Endothelial cell of umbilical vein (primary cell): ENCODE measurements at regions not wholly inside any gene's neighbourhood (a gene's known extent, or its start where the extent isn't known, plus 50 kb on each side); places are given as distances from the start of the nearest gene placed in this dataset.

Source experiments
- BruUV-seq: library from RNA; stranded (reverse); fragments of 400-500 nt; replicated peaks from 2 replicates; lab custom pipeline; 2021; lab: Mats Ljungman, UMichigan
- CTCF ChIA-PET: fragments of 300-600, 350-600 bp; sonication (Branson Sonifier 250); formaldehyde crosslinking; loops from one replicate; lab custom pipeline; 2021; ENCODE audit warnings: antibody characterized with exemption, inconsistent platforms; lab: Charles Lee
- POLR2A ChIA-PET: fragments of 300-600, 350-600 bp; sonication (Branson Sonifier 250); formaldehyde crosslinking; loops from one replicate; lab custom pipeline; 2021; ENCODE audit warnings: antibody characterized with exemption, inconsistent platforms; lab: Charles Lee
- DNase-seq: peaks from one replicate; pipeline ENCODE4 v3.0.0-alpha.2; 2011; ENCODE audit warnings: low read depth, low spot score
- FAIRE-seq: peaks from 2 replicates; lab custom pipeline; 2011; peaks lifted over from hg19 to GRCh38; lab: Jason Lieb, UNC
- H2AFZ ChIP-seq: 2 replicates; pipeline ENCODE4 v1.6.0; 2012; ENCODE audit warnings: low read depth, low read length, control low read depth, inconsistent platforms
- H3K27ac ChIP-seq: 2 replicates; pipeline ENCODE4 v1.5.1; 2011; ENCODE audit warnings: low read depth, mild to moderate bottlenecking, control low read depth, low read length, moderate library complexity; ENCODE audit not compliant: insufficient read depth
- H3K27me3 ChIP-seq, 2 experiments: 2 replicates each; pipeline versions ENCODE4 v1.6.0 to v1.6.1; 2011; ENCODE audit warnings: low read length in 2 of 2, mixed read lengths in 1 of 2; ENCODE audit not compliant: control insufficient read depth in 2 of 2, insufficient read depth in 2 of 2
- H3K36me3 ChIP-seq, 2 experiments: 2 replicates in 1 of 2; 3 replicates in 1 of 2; pipeline ENCODE4 v1.5.1; 2011; ENCODE audit warnings: low read length in 2 of 2, mild to moderate bottlenecking in 1 of 2, moderate library complexity in 1 of 2; ENCODE audit not compliant: control insufficient read depth in 2 of 2, insufficient read depth in 2 of 2; ENCODE audit errors: extremely low read depth in 1 of 2
- H3K4me1 ChIP-seq: 3 replicates; pipeline ENCODE4 v1.5.1; 2011; ENCODE audit warnings: mild to moderate bottlenecking, low read length; ENCODE audit not compliant: control insufficient read depth, insufficient read depth; ENCODE audit errors: extremely low read depth
- H3K4me2 ChIP-seq: 2 replicates; pipeline ENCODE4 v1.6.1; 2011; ENCODE audit warnings: low read length, control low read depth, mixed read lengths; ENCODE audit not compliant: insufficient read depth
- H3K4me3 ChIP-seq, 3 experiments: fragments of 200-600 bp in 1 of 3; sonication (generic), shearing (Covaris generic) in 1 of 3; replicated peaks in 1 of 3; 2 replicates each; pipeline ENCODE4 v1.5.1; 2011 to 2016; ENCODE audit warnings: control low read depth in 3 of 3, low read length in 3 of 3, mild to moderate bottlenecking in 2 of 3, inconsistent platforms in 1 of 3, low read depth in 1 of 3, moderate library complexity in 1 of 3; ENCODE audit not compliant: insufficient read depth in 1 of 3
- H3K79me2 ChIP-seq: 2 replicates; pipeline ENCODE4 v1.6.0; 2012; ENCODE audit warnings: low read length, inconsistent platforms; ENCODE audit not compliant: control insufficient read depth, insufficient read depth
- H3K9ac ChIP-seq: replicated peaks from 2 replicates; pipeline ENCODE3; 2011; ENCODE audit warnings: low read length, control low read depth; ENCODE audit not compliant: insufficient read depth; ENCODE audit errors: extremely low read depth
- H3K9me1 ChIP-seq: replicated peaks from 3 replicates; pipeline ENCODE4 v1.6.0; 2011; ENCODE audit warnings: mild to moderate bottlenecking, low read length; ENCODE audit not compliant: control insufficient read depth, insufficient read depth; ENCODE audit errors: extremely low read depth
- H3K9me3 ChIP-seq: replicated peaks from 2 replicates; pipeline ENCODE4 v1.5.1; 2012; ENCODE audit warnings: low read length, inconsistent platforms; ENCODE audit not compliant: control insufficient read depth, insufficient read depth
- H4K20me1 ChIP-seq: replicated peaks from 2 replicates; pipeline ENCODE3; 2011; ENCODE audit warnings: mild to moderate bottlenecking, low read length; ENCODE audit not compliant: control insufficient read depth, insufficient read depth; ENCODE audit errors: extremely low read depth
- CTCF ChIP-seq, 2 donors: IDR thresholded peaks; 1 replicate in 1 of 2; 2 replicates in 1 of 2; pipeline ENCODE4 v1.5.1; 2011; ENCODE audit warnings: low read length in 2 of 2, mild to moderate bottlenecking in 2 of 2, moderate library complexity in 2 of 2, control low read depth in 1 of 2, inconsistent platforms in 1 of 2, low read depth in 1 of 2; ENCODE audit not compliant: insufficient read depth in 1 of 2; ENCODE audit errors: extremely low read depth in 1 of 2
- EZH2 ChIP-seq: IDR thresholded peaks from 2 replicates; pipeline ENCODE4 v1.6.1; 2012; ENCODE audit warnings: borderline replicate concordance, low read depth, mild to moderate bottlenecking, moderate library complexity, low read length, inconsistent platforms; ENCODE audit not compliant: severe bottlenecking
- FOS ChIP-seq: IDR thresholded peaks from 2 replicates; pipeline ENCODE4 v1.6.1; 2011; ENCODE audit warnings: mild to moderate bottlenecking, low read length, moderate library complexity, borderline replicate concordance; ENCODE audit not compliant: insufficient read depth
- GATA2 ChIP-seq: IDR thresholded peaks from 2 replicates; pipeline ENCODE4 v1.7.0; 2011; ENCODE audit warnings: low read depth, mild to moderate bottlenecking, moderate library complexity, mixed read lengths, low read length; ENCODE audit not compliant: insufficient read length, insufficient read depth
- JUN ChIP-seq: IDR thresholded peaks from 2 replicates; pipeline ENCODE4 v1.6.1; 2011; ENCODE audit warnings: borderline replicate concordance, low read depth; ENCODE audit not compliant: insufficient read length, insufficient read depth
- MYC ChIP-seq: IDR thresholded peaks from one replicate; pipeline ENCODE4 v1.6.1; 2011; ENCODE audit warnings: mild to moderate bottlenecking, low read depth, low read length
- POLR2A ChIP-seq: IDR thresholded peaks from 2 replicates; pipeline ENCODE4 v1.6.1; 2012; ENCODE audit warnings: low read depth, mild to moderate bottlenecking, control low read depth, low read length
- POLR2AphosphoS5 ChIP-seq: IDR thresholded peaks from 2 replicates; pipeline ENCODE4 v1.6.1; 2012; ENCODE audit warnings: low read depth, mild to moderate bottlenecking, control low read depth, low read length, moderate library complexity; ENCODE audit not compliant: insufficient read depth
- dilution Hi-C: fragments of 300-500 bp; cut with MboI; formaldehyde crosslinking; loops from one replicate; pipeline ENCODE4 v1.15.0; 2019; ENCODE audit warnings: low sequenced_read_pairs; ENCODE audit not compliant: extremely low pct_ligation_motif_present
- intact Hi-C: fragments of 100-400 bp; cut with micrococcal nuclease; formaldehyde crosslinking; loops from one replicate; pipeline ENCODE4 v1.10.0; 2022
- TF ChIP-seq, protein P1 (sequence below): IDR thresholded peaks from 2 replicates; pipeline ENCODE4 v1.6.1; 2011; ENCODE audit not compliant: insufficient read depth, insufficient read length

GRCh38 chr14:29178971-29179370 lies 412.4 kb downstream of the FOXG1 start:
- ChIA-PET CTCF (no interaction called here), POLR2A (no interaction called here)
- no peak overlapping the region for H2AFZ ChIP-seq
- BruUV-seq: no TSS peak
- H3K36me3 ChIP-seq: no peaks in the 10 kb centered on the region
- intact Hi-C loops: no loop called here
- no peaks in the 10 kb centered on the region for H3K27me3 ChIP-seq
- H3K9me1 ChIP-seq: no peaks in the 10 kb centered on the region
- no peaks in the 10 kb centered on the region for H4K20me1 ChIP-seq
- no peak overlapping the region for H3K27ac ChIP-seq
- TF ChIP-seq GATA2 (no peak), JUN (no peak), MYC (no peak), FOS (no peak), CTCF (IDR thresholded peaks at IDR 0.05; ENCODE audit: extremely low read depth in 1 of 2, insufficient read depth in 1 of 2, low read depth in 1 of 2, low read length in 2 of 2) (no peak), EZH2 (no peak), POLR2A (no peak), POLR2AphosphoS5 (no peak)
- TF ChIP-seq, protein P1, sequence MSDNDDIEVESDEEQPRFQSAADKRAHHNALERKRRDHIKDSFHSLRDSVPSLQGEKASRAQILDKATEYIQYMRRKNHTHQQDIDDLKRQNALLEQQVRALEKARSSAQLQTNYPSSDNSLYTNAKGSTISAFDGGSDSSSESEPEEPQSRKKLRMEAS: no peak
- no peak overlapping the region for H3K9ac ChIP-seq
- FAIRE-seq (no peak), DNase-seq (no peak)
- H3K4me3 ChIP-seq: no peak overlapping the region
- no peak overlapping the region for H3K4me2 ChIP-seq
- no peaks in the 10 kb centered on the region for H3K9me3 ChIP-seq
- H3K79me2 ChIP-seq: no peaks in the 10 kb centered on the region
- no peaks in the 10 kb centered on the region for H3K4me1 ChIP-seq
- dilution Hi-C loops: no loop called here
